Panc1 (cell line): ENCODE measurements at regions not wholly inside any gene's neighbourhood (a gene's known extent, or its start where the extent isn't known, plus 50 kb on each side); places are given as distances from the start of the nearest gene placed in this dataset.

ENCODE experiments used
- CTCF ChIP-seq: fragments of 450-650 bp; IDR thresholded peaks from 2 replicates; pipeline ENCODE4 v1.5.1; 2017; ENCODE audit warnings: mild to moderate bottlenecking
- POLR2AphosphoS5 ChIP-seq: IDR thresholded peaks from 2 replicates; pipeline ENCODE4 v1.6.1; 2012; ENCODE audit warnings: mild to moderate bottlenecking, low read depth, low read length, moderate library complexity
- REST ChIP-seq, 2 experiments: IDR thresholded peaks; 2 replicates each; pipeline ENCODE4 v1.6.1; 2011 to 2012; ENCODE audit warnings: low read depth in 2 of 2, control low read depth in 1 of 2, low read length in 1 of 2, mild to moderate bottlenecking in 1 of 2, moderate library complexity in 1 of 2; ENCODE audit not compliant: insufficient read depth in 1 of 2

- TF ChIP-seq CTCF (no peak), POLR2AphosphoS5 (no peak), REST (IDR thresholded peaks at IDR 0.05; ENCODE audit: insufficient read depth in 1 of 2, low read depth in 2 of 2, low read length in 1 of 2) (no peak)
These were observed 66.7 kb upstream of the SMARCAD1 start for GRCh38 chr4:94141001-94141400.
